Medulla oblongata (tissue), 1 donor: ENCODE measurements at regions not wholly inside any gene's neighbourhood (a gene's known extent, or its start where the extent isn't known, plus 50 kb on each side); places are given as distances from the start of the nearest gene placed in this dataset.
"Not testable (repeated sequence)": the region's sequence is repeated elsewhere in the genome, so short reads cannot be mapped to it uniquely, and the experiment has no call there.

Experiments
- DNase-seq: peaks from one replicate; pipeline ENCODE4 v3.0.0-alpha.2; 2015; ENCODE audit errors: extremely low spot score

- no peak for DNase-seq
Observed at GRCh38 chr6:145532361-145532760, 203.0 kb downstream of the EPM2A start.

- DNase-seq: no peak
Observed at GRCh38 chr6:145534989-145535388, 200.3 kb downstream of the EPM2A start.

- DNase-seq: no peak
Observed at GRCh38 chr6:145538989-145539388, 196.3 kb downstream of the EPM2A start.

- no peak for DNase-seq
Observed at GRCh38 chr6:145539831-145540230, 195.5 kb downstream of the EPM2A start.

- DNase-seq: no peak
Observed at GRCh38 chr6:145540741-145541140, 194.6 kb downstream of the EPM2A start.

- no peak for DNase-seq
Observed at GRCh38 chr6:145544041-145544440, 191.3 kb downstream of the EPM2A start.

GRCh38 chr6:145544514-145544913, 190.8 kb downstream of the EPM2A start:
- no peak for DNase-seq

- no peak for DNase-seq
Observed at GRCh38 chr6:145546265-145546664, 189.1 kb downstream of the EPM2A start.

- DNase-seq: peak; percentile 68
Observed at GRCh38 chr6:145547594-145548335, 187.6 kb downstream of the EPM2A start.

- DNase-seq: no peak
Observed at GRCh38 chr6:145548933-145549648, 186.2 kb downstream of the EPM2A start.

- DNase-seq: no peak
Observed at GRCh38 chr6:145551164-145551563, 184.2 kb downstream of the EPM2A start.

- DNase-seq: no peak
Observed at GRCh38 chr6:145555084-145555483, 180.2 kb downstream of the EPM2A start.

GRCh38 chr6:145557474-145557873, 177.8 kb downstream of the EPM2A start:
- DNase-seq: no peak

GRCh38 chr6:145559836-145560235, 175.5 kb downstream of the EPM2A start:
- DNase-seq: no peak

GRCh38 chr6:145561095-145562072, 173.9 kb downstream of the EPM2A start:
- peak; percentile 65 for DNase-seq

- no peak for DNase-seq
Observed at GRCh38 chr6:145562771-145563615, 172.3 kb downstream of the EPM2A start.

GRCh38 chr6:145564553-145564952, 170.8 kb downstream of the EPM2A start:
- DNase-seq: no peak

GRCh38 chr6:145567684-145568252, 167.6 kb downstream of the EPM2A start:
- no peak for DNase-seq

- no peak for DNase-seq
Observed at GRCh38 chr6:145569140-145569539, 166.2 kb downstream of the EPM2A start.

- not testable (repeated sequence) for DNase-seq
Observed at GRCh38 chr6:145570336-145570735, 165.0 kb downstream of the EPM2A start.

- DNase-seq: not testable (repeated sequence)
Observed at GRCh38 chr6:145574269-145574668, 161.1 kb downstream of the EPM2A start.
